Smooth muscle cell (in vitro differentiated cells): ENCODE measurements at regions not wholly inside any gene's neighbourhood (a gene's known extent, or its start where the extent isn't known, plus 50 kb on each side); places are given as distances from the start of the nearest gene placed in this dataset.

Experiments used
- DNase-seq: peaks from one replicate; lab custom pipeline; 2025; ENCODE audit not compliant: unreplicated experiment; lab: John Stamatoyannopoulos, UW
- H2AFZ ChIP-seq: fragments of 200-600 bp; sonication (generic); 2 replicates; pipeline ENCODE4 v1.6.0; 2016; ENCODE audit warnings: antibody characterized with exemption, low read depth, mild to moderate bottlenecking
- H3F3A ChIP-seq: fragments of 200-600 bp; sonication (generic); 2 replicates; pipeline ENCODE4 v1.6.0; 2017; ENCODE audit warnings: antibody characterized with exemption, low read depth
- H3K27ac ChIP-seq: fragments of 200-600 bp; sonication (generic); 2 replicates; pipeline ENCODE4 v1.5.1; 2016; ENCODE audit warnings: low read depth, mild to moderate bottlenecking
- H3K27me3 ChIP-seq: fragments of 200-600 bp; sonication (generic); 2 replicates; pipeline ENCODE4 v1.6.1; 2016; ENCODE audit warnings: low read depth, mild to moderate bottlenecking
- H3K36me3 ChIP-seq: fragments of 200-600 bp; sonication (generic); 2 replicates; pipeline ENCODE4 v1.5.1; 2016; ENCODE audit warnings: low read depth
- H3K4me1 ChIP-seq: fragments of 200-600 bp; sonication (generic); 2 replicates; pipeline ENCODE4 v1.5.1; 2016; ENCODE audit warnings: low read depth
- H3K4me2 ChIP-seq: fragments of 200-600 bp; sonication (generic); 2 replicates; pipeline ENCODE4 v1.6.0; 2016; ENCODE audit warnings: mild to moderate bottlenecking
- H3K4me3 ChIP-seq: fragments of 200-600 bp; sonication (generic); 2 replicates; pipeline ENCODE4 v1.5.1; 2016; ENCODE audit warnings: mild to moderate bottlenecking
- H3K79me2 ChIP-seq: fragments of 200-600 bp; sonication (generic); 2 replicates; pipeline ENCODE4 v1.6.0; 2016; ENCODE audit warnings: low read depth, mild to moderate bottlenecking
- H3K9ac ChIP-seq: fragments of 200-600 bp; sonication (generic); 2 replicates; pipeline ENCODE4 v1.6.0; 2016; ENCODE audit warnings: low read depth
- H3K9me3 ChIP-seq: fragments of 200-600 bp; sonication (generic); replicated peaks from 2 replicates; pipeline ENCODE4 v1.5.1; 2016; ENCODE audit warnings: low read depth
- H4K20me1 ChIP-seq: fragments of 200-600 bp; sonication (generic); 2 replicates; pipeline ENCODE4 v1.6.0; 2016; ENCODE audit warnings: low read depth
- CTCF ChIP-seq: fragments of 200-600 bp; sonication (generic); IDR thresholded peaks from 2 replicates; pipeline ENCODE4 v1.5.1; 2017; ENCODE audit warnings: borderline replicate concordance, mild to moderate bottlenecking, antibody characterized with exemption; ENCODE audit not compliant: insufficient read depth, poor library complexity, severe bottlenecking
- WGBS: methylation state at CpG from one replicate; pipeline ENCODE4 v1.1.7; 2016; ENCODE audit warnings: low lambda C conversion rate; 5-methylcytosine and 5-hydroxymethylcytosine counted together

DNA sequence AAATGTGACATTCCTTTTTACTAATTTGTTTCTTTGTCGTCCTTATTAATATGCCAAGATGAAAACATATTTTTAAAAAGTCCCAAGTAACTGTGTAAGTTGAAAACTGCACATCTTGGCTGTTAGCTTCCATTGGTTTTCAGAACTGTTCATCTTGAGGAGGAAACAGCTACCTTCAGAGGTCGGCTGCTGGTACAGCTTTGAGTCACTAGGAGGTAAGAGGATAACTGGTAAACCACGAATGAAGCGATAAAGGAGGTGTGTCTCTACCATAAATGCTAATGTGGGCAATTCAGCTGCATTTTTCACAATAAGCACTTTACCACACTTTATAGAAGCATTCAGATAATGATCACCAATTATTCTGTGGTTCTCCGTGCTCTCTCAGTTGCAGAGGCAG lies 137.5 kb upstream of the KRAS start:
- no peak overlapping the region for H3K9ac ChIP-seq
- no peaks in the 10 kb centered on the region for H3K27me3 ChIP-seq
- WGBS, result 69% methylated on average over 5 of the region's 5 CpGs
- H2AFZ ChIP-seq, result no peak overlapping the region
- no peak for DNase-seq
- H3K36me3 ChIP-seq, result no peaks in the 10 kb centered on the region
- no peaks in the 10 kb centered on the region for H3K9me3 ChIP-seq
- no peak overlapping the region for H3K4me3 ChIP-seq
- H3K4me1 ChIP-seq, result no peaks in the 10 kb centered on the region
- no peaks in the 10 kb centered on the region for H3K79me2 ChIP-seq
- H4K20me1 ChIP-seq, result no peaks in the 10 kb centered on the region
- H3K4me2 ChIP-seq, result no peak overlapping the region
- TF ChIP-seq CTCF, result no peak
- H3K27ac ChIP-seq, result no peak overlapping the region
- no peaks in the 10 kb centered on the region for H3F3A ChIP-seq

DNA sequence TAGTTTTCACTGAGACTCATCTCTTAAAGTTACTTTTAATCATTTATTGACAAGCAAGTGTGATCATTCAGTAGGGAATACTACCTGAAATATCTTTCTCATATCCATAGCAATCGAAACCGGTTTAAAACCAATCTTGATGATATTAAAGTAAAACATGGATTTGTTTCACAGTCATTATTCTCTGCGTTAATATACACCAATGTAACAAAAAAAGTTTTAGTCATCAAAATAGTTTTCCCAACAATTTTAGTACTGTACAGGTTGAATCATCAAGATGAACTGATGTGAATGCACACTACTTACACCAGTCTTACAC lies 137.0 kb upstream of the KRAS start:
- no peaks in the 10 kb centered on the region for H4K20me1 ChIP-seq
- no peaks in the 10 kb centered on the region for H3F3A ChIP-seq
- no peaks in the 10 kb centered on the region for H3K36me3 ChIP-seq
- 82% methylated on average over 3 of the region's 3 CpGs for WGBS
- H3K27ac ChIP-seq, result no peak overlapping the region
- TF ChIP-seq CTCF, result no peak
- H3K27me3 ChIP-seq, result no peaks in the 10 kb centered on the region
- H3K4me2 ChIP-seq, result no peak overlapping the region
- H3K79me2 ChIP-seq, result no peaks in the 10 kb centered on the region
- no peak overlapping the region for H3K4me3 ChIP-seq
- no peak overlapping the region for H3K9ac ChIP-seq
- DNase-seq, result no peak
- H2AFZ ChIP-seq, result no peak overlapping the region
- H3K4me1 ChIP-seq, result no peaks in the 10 kb centered on the region
- H3K9me3 ChIP-seq, result no peaks in the 10 kb centered on the region

- WGBS, result 8% methylated on average over 22 of the region's 22 CpGs
- H3K27ac ChIP-seq, result peak overlapping the region; percentile 94
- H3K4me3 ChIP-seq, result peak overlapping the region; percentile 70
- H3F3A ChIP-seq, result no peaks in the 10 kb centered on the region
- H3K9ac ChIP-seq, result peak overlapping the region; percentile 86
- H3K36me3 ChIP-seq, result no peaks in the 10 kb centered on the region
- H3K4me1 ChIP-seq, result no peaks in the 10 kb centered on the region
- H4K20me1 ChIP-seq, result no peaks in the 10 kb centered on the region
- TF ChIP-seq CTCF, result peak; percentile 90
- H3K4me2 ChIP-seq, result peak overlapping the region; percentile 93
- H3K9me3 ChIP-seq, result no peaks in the 10 kb centered on the region
- no peaks in the 10 kb centered on the region for H3K27me3 ChIP-seq
- no peaks in the 10 kb centered on the region for H3K79me2 ChIP-seq
- DNase-seq, result peak; percentile 32
- H2AFZ ChIP-seq, result peak overlapping the region; percentile 57
Observed at GRCh38 chr12:25386831-25387731, 136.4 kb upstream of the KRAS start.

GRCh38 chr12:25384893-25385248 lies 134.1 kb upstream of the KRAS start:
- Histone ChIP-seq H3K4me3 (peak overlapping the region; percentile 70), H3K36me3 (no peaks in the 10 kb centered on the region), H3K9ac (peak overlapping the region; percentile 96), H3K4me1 (no peaks in the 10 kb centered on the region), H3F3A (no peaks in the 10 kb centered on the region), H3K27me3 (no peaks in the 10 kb centered on the region), H3K4me2 (peak overlapping the region; percentile 96), H3K79me2 (no peaks in the 10 kb centered on the region), H3K27ac (peak overlapping the region; percentile 94), H4K20me1 (no peaks in the 10 kb centered on the region), H2AFZ (no peak overlapping the region), H3K9me3 (no peaks in the 10 kb centered on the region)
- DNase-seq, result no peak
- WGBS, result 13% methylated on average over 14 of the region's 14 CpGs
- no peak for TF ChIP-seq CTCF
